ENCODE measurements at regions not wholly inside any gene's neighbourhood (a gene's known extent, or its start where the extent isn't known, plus 50 kb on each side); places are given as distances from the start of the nearest gene placed in this dataset.

- TF ChIP-seq CTCF (IDR thresholded peaks at IDR 0.05; ENCODE audit: extremely low read depth in 1 of 2, insufficient read depth in 1 of 2, low read depth in 1 of 2, low read length in 2 of 2), result no peak
- TF ChIP-seq EZH2 (IDR thresholded peaks at IDR 0.05; ENCODE audit: borderline replicate concordance, low read depth, low read length, severe bottlenecking), result no peak
- no peak for TF ChIP-seq POLR2AphosphoS5 (IDR thresholded peaks at IDR 0.05; ENCODE audit: insufficient read depth, low read depth, low read length)
- no peak for TF ChIP-seq POLR2A (IDR thresholded peaks at IDR 0.05; ENCODE audit: low read depth, low read length)
- TF ChIP-seq FOS (IDR thresholded peaks at IDR 0.05; ENCODE audit: borderline replicate concordance, insufficient read depth, low read length), result no peak
- no peak for TF ChIP-seq MAX (IDR thresholded peaks at IDR 0.05; ENCODE audit: insufficient read depth, insufficient read length)
Measured at GRCh38 chr7:79930604-79931003, 204.0 kb upstream of the GNAI1 start.

Data from endothelial cell of umbilical vein (primary cell).